GM18511 (cell line): ENCODE measurements at regions not wholly inside any gene's neighbourhood (a gene's known extent, or its start where the extent isn't known, plus 50 kb on each side); places are given as distances from the start of the nearest gene placed in this dataset.
"Not testable (repeated sequence)": the region's sequence is repeated elsewhere in the genome, so short reads cannot be mapped to it uniquely, and the experiment has no call there.

ENCODE experiments used
- ATAC-seq: cut with Tn5 transposase; IDR thresholded peaks from one replicate; pipeline ENCODE4 v1.9.1; 2021; ENCODE audit warnings: mild to moderate bottlenecking, moderate library complexity; ENCODE audit not compliant: unreplicated experiment

DNA sequence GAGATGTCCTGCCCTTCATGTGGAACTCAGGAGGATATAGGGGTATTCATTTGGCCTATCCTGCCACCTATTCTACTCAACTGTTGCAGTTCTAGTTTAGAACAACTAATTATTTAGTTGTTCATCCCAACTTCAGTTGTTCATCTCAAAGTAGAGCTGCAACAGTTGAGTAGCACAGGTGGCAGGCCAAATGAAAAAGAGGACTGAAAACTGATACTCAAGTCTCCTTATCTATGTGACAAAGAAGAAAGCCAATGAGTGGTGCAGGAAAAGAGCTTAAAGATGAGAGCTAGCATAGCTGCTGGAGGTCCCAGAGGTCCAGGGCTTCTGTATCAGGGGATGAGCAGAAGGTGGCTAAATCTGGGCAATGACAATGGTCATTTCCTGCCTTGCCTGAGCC lies 148.9 kb upstream of the KITLG start:
- ATAC-seq, result no peak

DNA sequence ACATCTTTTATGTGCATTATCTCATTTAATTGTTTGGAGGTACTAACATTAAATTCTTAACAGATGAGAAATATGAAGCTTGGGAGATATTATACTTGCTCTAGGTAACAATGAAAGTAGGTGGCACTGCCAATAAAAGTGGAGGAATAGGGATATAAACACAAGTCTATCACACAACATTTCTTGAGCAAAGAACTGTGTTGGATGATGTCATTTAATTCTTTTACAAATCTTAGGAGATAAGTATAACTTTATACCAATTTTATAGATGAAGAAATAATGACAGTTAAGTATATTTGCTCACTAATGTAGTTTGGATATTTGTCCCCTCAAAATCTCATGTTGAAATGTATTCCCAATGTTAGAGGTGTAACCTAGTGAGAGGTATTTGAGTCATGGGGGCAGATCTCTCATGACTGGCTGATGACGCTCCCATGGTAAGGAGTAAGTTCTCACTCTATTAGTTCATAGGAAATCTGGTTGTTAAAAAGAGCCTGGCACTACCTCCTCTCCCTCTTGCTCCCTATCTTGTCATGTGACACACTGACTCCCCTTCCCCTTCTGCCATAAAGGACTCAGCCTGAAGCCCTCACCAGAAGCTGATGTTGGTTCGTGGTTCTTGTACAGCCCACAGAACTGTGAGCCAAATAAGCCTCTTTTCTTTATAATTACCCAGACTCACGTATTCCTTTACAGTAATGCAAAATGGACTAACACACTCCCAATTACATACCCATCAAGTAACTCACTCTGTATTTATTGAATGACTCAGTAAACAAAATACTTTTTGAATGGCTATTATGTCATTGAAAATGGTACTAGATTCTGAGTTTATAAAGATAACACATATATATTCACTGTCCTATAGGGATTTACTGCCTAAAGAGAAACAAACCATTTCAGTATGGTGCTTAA lies 146.8 kb upstream of the KITLG start:
- ATAC-seq, result no peak

DNA sequence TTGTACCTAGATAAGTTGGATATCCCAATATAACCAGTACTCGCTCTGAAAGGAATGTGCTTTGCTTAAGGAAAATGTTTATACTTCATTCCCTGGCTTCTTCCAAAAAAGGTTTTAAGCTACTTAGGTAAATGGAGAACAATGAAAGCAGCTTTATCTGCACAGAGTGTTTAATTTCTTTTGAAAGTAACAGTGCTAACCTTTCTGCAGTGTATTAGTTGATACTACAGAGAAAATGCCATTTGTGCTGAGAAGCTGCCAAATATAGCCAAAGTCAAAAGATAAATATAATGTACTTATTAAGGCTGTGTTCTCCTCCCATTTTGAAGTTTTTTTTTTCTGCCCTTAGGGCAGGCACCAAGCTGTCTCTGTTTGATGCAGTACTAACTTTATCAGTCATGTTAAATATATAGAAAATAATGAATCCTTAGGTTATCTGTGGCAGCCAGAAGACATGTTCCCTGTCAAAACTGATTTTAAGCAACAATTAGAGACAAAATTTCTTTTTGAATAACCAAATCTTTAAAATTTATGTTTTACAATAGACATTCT lies 145.4 kb upstream of the KITLG start:
- ATAC-seq, result no peak

DNA sequence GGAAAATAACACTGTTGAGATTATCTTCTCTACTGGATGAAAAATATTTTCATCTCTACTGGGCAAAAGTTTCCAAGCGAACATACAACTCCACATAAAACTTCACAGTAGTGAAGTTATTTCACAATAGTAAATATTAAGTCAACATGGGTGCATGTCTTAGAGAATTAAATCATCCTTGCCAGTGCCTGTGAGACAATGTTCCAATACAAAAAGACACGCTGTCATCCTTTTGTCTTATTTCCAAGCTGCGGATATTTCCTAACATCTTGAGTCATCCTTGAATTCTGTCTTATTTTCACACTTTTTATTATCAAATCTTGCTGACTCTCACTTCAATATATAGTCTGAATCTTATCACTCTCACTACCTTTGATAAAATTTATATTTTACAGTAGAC lies 142.9 kb upstream of the KITLG start:
- no peak for ATAC-seq

DNA sequence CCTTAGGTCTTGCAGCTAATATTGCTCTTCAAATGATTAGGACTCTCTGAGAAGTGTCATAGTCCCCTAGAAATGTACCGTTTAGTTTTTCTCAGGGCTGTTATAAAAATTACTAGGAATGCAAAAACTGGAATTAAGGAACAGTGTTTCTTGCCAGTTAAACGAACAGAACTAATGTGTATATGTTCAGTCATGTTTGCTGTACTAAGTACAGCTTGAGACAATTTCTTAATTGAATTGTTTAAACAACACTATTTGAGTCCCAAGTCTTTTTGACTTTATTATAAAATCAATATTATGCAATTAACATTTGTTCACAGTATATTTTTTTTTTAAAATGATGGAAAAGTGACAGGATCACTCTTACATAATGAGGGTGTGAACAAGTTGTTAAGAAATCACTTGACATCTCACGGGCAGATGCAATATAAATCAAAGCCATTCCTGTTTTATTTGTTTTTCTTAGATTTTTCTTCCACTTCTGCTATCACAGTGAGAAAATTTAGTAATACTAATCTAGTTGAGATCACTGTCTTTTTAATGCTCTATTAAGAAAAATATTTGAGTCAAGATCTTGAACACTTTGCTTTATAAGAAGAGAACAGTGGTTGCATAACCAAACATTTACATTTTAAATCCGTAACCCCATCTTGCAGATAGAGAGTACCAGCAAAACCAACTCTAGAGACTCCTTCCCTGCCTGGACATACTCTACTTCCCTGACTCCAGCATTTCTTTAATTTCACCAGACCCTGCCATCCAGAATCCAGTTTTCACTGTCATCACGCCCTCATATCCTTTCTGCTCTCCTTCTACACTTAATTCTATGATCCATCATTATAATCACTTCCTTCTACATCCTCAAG lies 140.7 kb upstream of the KITLG start:
- no peak for ATAC-seq

DNA sequence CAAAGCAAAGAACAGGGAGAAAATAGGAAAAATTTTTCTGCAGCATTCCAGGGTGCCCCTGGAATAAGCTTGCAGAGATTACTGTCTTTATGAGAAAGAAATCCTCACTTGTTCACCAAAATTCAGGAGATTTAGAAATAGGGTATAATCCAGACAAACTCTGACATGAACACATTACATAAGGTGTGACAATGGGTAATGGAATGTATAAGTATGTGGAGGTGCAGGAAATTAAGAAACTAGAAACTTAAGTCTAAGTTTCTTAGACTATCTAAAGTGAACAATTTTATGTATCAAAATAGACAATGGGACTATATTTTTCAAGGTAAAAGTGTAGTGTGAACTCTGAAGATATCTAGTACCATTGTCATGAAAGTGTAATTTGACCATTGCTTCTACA lies 140.0 kb upstream of the KITLG start:
- ATAC-seq, result no peak

DNA sequence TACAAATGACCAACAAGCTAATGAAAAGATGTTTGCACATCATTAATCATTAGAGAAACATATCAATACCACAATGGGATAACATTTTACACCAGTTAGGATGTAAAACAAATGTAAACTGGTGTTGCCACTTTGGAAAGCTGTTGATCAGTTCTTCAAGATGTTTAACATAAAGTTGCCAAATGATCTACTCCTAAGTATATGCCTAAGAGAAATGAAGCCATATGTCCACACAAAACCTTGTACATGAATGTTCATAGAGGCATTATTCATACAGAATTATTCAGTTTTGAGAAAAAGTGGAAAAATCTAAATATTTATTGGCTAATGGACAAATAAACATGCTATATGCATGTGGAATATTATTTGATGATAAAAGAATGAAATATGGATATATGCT lies 136.9 kb upstream of the KITLG start:
- ATAC-seq, result no peak

DNA sequence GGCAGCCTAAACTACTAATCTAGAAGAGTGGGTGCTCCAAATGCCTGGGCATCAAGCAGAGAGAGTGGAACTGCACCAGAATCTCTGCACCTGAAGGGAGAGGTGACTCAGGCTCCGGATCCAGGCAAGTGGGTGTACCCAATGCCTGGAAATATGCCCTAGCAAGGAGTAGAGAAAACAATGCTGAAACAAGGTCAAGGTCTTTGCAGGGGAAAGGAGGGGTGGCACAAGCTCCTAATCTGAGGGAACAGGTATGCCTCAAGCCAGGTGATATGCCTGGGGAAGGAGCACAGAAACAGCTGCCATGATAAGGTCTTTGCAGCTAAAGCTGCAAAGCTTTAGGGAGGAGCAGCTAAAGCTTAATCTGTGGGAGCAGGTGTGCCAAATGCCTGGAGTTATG lies 136.0 kb upstream of the KITLG start:
- no peak for ATAC-seq

DNA sequence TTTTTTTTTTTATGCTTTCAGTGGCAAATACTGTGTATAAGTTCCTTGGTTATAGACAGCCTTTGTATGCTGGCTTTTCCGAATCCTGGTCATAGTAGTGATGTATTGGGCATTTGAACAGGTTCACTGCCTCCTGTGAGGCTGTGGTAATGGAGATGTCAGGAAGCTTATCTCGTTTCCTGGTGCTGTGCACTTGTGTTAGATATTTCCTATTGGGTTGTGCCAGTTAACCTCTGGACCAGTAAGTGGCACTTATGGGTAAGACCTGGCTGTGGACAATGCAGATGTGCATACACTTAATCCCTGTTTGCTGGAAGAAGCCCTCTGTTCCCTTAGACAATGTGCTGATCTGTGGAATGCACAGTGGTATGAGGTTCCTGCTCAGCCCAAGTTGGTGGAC lies 135.4 kb upstream of the KITLG start:
- ATAC-seq, result no peak

DNA sequence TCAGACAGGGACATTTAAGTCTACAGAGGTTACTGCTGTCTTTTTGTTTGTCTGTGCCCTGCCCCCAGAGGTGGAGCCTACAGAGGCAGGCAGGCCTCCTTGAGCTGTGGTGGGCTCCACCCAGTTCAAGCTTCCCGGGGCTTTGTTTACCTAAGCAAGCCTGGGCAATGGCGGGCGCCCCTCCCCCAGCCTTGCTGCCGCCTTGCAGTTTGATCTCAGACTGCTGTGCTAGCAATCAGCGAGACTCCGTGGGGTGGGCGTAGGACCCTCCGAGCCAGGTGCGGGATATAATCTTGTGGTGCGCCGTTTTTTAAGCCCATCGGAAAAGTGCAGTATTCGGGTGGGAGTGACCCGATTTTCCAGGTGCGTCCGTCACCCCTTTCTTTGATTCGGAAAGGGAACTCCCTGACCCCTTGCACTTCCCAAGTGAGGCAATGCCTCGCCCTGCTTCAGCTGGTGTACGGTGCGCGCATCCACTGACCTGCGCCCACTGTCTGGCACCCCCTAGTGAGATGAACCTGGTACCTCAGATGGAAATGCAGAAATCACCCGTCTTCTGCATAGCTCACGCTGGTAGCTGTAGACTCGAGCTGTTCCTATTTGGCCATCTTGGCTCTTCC lies 134.1 kb upstream of the KITLG start:
- not testable (repeated sequence) for ATAC-seq

DNA sequence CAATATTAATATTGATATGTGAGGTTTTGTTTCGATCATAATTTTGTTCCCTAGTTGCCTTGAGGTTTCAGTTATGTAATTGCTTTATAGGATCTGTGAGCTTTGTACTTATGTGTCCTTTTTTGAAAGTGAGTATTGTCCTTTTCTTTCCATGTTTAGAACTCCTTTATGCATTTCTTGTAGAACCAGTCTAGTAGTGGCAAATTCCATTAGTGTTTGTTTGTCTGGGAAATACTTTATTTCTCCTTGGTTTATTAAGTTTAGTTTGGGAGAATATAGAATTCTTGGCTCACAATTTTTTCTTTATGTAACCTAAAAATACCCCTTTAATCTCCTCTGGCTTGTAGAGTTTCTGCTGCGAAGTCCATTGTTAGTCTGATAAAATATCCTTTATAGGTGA lies 127.5 kb upstream of the KITLG start:
- ATAC-seq, result no peak

DNA sequence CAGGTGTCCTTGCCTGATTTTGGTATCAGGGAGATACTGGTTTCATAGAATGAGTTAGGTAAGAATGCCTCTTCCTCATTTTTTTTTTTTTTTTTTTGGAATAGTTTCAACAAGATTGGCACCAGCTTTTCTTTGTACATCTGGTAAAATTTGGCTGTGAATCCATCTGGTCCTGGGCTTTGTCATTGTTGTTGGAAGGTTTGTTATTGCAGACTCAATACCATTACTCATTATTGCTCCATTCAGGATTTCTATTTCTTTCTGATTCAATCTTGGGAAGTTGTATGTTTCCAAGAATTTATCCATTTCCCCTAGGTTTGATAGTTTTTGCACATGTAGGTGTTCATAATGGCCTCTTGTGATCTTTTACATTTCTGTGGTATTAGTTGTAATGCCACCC lies 126.0 kb upstream of the KITLG start:
- no peak for ATAC-seq

DNA sequence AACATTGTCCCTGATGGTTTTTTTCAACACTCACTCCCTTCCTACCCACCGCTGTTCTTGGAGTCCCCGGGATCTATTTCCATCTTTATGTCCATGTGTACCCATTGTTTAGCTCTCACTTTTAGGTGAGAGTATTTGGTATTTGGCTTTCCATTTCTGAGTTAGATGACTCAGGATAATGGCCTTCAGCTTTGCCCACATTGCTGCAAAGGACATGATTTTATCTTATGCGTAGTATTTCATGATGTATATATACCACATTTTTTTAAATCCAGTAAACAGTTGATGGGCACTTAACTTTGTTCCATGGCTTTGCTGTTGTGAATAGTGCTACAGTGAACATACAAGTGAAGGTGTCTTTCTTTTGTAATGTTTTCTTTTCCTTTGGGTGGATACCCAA lies 123.5 kb upstream of the KITLG start:
- no peak for ATAC-seq

DNA sequence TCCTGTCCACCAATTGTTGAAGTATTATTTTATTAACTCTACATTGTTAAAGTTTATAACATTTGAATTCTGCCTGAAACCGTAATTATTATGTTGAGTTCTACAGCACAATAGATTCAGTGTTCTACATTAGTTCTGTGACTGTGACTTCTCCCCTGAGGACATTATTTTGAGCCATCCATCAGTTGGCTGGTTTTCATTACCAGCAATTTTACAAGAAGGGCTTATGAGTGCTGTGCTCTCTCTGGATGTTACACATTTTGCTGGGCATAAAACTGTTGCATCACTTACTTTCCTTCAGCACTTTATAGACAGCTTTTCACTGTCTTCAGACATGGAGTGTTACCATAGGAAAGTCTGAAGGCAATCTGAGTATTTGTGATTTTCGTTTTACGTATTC lies 118.2 kb upstream of the KITLG start:
- ATAC-seq, result no peak

DNA sequence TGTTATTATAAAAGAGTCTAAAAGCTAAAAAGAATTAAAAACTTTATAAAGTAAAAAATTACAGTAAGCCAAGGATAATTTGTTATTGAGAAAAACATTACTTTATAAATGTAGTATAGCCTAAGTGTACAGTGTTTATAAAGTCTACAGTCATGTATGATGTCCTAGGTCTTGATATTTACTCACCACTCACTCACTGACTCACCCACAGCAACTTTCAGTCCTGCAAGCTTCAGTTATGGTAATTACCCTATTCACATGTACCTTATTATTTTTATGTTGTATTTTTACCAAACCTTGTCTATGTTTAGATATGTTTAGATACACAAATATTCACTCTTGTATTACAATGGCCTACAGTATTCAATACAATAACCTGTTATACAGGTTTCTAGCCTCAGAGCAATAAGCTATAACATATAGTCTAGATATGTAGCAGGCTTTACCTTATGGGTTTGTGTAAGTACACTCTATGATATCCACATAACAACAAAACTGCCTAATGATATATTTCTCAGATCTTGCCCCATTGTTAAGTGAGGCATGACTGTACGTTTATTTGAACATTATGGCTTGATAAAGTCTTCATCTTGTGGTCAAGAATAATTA lies 113.7 kb upstream of the KITLG start:
- no peak for ATAC-seq

DNA sequence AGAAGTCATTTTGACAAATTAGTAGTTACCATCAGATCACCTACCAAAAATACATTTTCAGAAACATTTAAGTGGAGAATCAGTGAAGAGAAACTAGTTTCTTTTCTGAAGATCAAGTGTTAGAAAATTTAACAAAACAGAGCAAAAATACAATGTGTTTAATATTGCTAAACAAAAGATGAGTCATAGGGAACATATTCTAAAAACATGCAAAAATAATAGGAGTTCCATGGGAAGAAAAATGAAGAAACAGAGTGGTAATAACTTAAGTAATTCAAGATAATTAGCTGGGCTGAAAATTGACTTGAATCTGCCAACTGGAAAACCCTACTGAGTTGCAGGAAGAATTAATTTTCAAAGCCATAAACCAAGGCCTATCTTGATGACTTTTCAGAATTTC lies 111.5 kb upstream of the KITLG start:
- no peak for ATAC-seq

DNA sequence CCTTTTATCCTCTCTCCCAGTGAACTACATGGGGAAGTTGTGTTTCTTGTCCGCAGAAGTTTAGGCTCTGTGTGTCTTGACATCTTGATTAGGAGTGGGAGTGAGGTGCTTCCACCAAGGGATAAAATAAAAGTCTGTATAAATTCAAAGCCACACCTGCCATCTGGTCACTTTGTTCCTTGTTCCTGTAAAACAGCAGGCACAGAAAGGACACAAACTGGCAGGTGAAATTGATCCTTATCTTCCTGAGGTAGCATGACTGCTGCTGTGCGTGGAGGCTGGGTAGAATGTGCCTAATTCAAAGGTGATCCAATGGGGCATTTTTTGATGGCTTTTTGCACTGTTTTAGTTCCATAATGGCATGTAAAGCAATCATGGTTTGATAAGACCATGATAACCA lies 104.3 kb upstream of the KITLG start:
- no peak for ATAC-seq

DNA sequence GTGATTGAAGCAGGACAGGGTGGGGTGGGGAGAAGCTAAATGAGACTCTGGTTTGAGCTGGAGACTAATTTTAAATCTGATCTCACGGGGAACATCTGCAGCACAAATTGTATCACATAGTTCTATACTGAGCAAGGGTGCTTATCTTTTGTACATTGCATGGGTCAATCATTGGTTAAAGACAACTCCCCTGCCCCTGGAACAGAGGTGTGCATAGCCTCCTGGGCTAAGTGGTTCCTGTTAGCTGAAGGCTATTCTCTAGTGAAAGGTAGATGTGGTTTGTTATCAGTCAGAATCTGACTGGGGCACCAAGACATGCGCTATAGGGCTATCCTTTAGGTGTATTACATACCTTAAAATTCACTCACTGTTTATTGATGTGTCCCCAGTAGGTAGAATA lies 103.9 kb upstream of the KITLG start:
- ATAC-seq, result no peak

DNA sequence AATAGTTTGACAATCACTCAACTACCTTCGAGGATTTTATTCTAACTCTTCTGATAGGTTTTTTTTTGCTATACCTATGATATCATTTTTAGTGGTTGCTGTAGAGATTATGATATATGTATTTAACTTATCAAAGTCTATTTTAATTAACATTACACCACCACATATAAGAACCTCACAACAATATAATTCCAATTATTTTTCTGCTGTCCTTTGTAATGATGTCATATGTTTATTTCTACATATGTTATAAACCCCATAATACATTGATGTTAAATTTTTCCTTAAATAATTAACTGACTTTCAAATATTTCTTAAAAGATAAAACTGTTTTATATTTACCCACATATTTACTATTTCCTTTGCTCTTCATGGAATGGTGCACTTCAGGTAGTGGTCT lies 103.4 kb upstream of the KITLG start:
- ATAC-seq, result no peak

DNA sequence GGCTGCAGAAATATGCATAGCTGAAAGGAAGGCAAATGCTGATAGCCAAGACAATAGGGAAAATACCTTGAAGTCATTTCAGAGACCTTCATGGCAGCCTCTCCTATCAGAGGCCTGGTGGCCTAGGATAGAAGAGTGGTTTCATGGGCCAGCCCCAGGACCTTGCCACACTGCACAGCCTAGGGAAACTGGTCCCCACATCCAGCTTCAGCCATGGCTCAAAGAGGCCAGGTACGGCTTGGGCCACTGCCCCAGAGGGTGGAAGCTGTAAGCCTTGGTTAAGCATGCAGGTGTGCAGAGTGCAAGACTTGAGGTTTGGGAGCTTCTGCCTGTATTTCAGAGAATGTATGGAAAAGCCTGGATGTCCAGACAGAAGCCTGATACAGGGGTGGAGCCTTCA lies 101.0 kb upstream of the KITLG start:
- ATAC-seq, result no peak

DNA sequence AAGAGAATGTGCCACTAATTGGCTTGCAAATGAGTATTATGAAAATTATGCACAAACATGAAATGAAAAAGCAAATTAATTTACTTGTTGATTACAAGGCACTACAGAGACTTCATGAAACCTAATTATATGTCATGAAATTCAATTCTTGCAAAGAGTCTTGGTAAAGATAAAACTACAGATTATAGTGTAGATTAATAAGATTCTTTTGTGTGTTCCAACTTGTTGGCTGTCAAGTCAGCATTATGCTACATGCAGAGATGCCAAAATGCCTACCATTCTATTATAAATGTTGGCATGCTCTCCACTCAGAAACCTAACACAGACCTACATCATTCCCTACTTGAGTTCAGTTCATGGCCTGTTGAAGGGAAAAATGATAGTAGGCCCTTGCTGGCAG lies 97.2 kb upstream of the KITLG start:
- ATAC-seq, result no peak
